K562 (cell line): ENCODE measurements at regions not wholly inside any gene's neighbourhood (a gene's known extent, or its start where the extent isn't known, plus 50 kb on each side); places are given as distances from the start of the nearest gene placed in this dataset.

Source experiments
- ATF6 ChIP-seq: sonication (generic); formaldehyde crosslinking; IDR thresholded peaks from 2 replicates; pipeline ENCODE4 v1.4.0; 2020; ENCODE audit warnings: mild to moderate bottlenecking, missing genetic modification reagents
- HDAC2 ChIP-seq: fragments of 450-650 bp; IDR thresholded peaks from 2 replicates; pipeline ENCODE4 v1.6.1; 2016; ENCODE audit warnings: mild to moderate bottlenecking
- MTF1 ChIP-seq: fragments of 250-450 bp; sonication (Bioruptor Pico); IDR thresholded peaks from 2 replicates; pipeline ENCODE4 v1.9.0; 2021; ENCODE audit warnings: moderate library complexity, mild to moderate bottlenecking, inconsistent platforms, borderline replicate concordance
- NFE2L1 ChIP-seq: fragments of 450-650 bp; IDR thresholded peaks from 2 replicates; pipeline ENCODE4 v1.6.1; 2016; ENCODE audit warnings: missing genetic modification characterization, low read depth, mild to moderate bottlenecking, missing compliant biosample characterization, moderate library complexity, borderline replicate concordance
- RBM39 ChIP-seq: fragments of 200-400 bp; formaldehyde crosslinking; optimal IDR thresholded peaks from 2 replicates; pipeline ENCODE3; 2018; ENCODE audit warnings: low read depth, low read length
- RFX5 ChIP-seq: IDR thresholded peaks from 2 replicates; pipeline ENCODE4 v1.6.1; 2011; ENCODE audit warnings: low read depth, mild to moderate bottlenecking, improper control_type of control experiment, low read length
- SETDB1 ChIP-seq: IDR thresholded peaks from one replicate; pipeline ENCODE4 v1.6.1; 2012; ENCODE audit warnings: low read length, control low read depth, inconsistent platforms
- SMC3 ChIP-seq: conservative IDR thresholded peaks from 2 replicates; pipeline ENCODE4 v1.6.1; 2011; ENCODE audit warnings: low read depth, low read length, improper control_type of control experiment; ENCODE audit not compliant: insufficient read depth
- ZBTB43 ChIP-seq: sonication (generic); formaldehyde crosslinking; IDR thresholded peaks from 2 replicates; pipeline ENCODE4 v1.8.0; 2023; ENCODE audit warnings: mild to moderate bottlenecking, missing genetic modification reagents
- ZKSCAN1 ChIP-seq: fragments of 150-350 bp; IDR thresholded peaks from 2 replicates; pipeline ENCODE4 v1.6.1; 2016; ENCODE audit warnings: low read depth, low read length
- ZNF76 ChIP-seq: fragments of 250-450 bp; sonication (Bioruptor Pico); IDR thresholded peaks from 2 replicates; pipeline ENCODE4 v1.4.0; 2020; ENCODE audit warnings: mild to moderate bottlenecking, moderate library complexity, borderline replicate concordance
- ZNF764 ChIP-seq: fragments of 250-450 bp; sonication (Bioruptor Pico); IDR thresholded peaks from 2 replicates; pipeline ENCODE4 v1.4.0; 2020; ENCODE audit warnings: low read depth, mild to moderate bottlenecking, moderate library complexity
- TF ChIP-seq, protein P1 (sequence below), 3 experiments: IDR thresholded peaks in 2 of 3; conservative IDR thresholded peaks in 1 of 3; 2 replicates each; pipeline ENCODE4 v1.5.1; 2011 to 2012; ENCODE audit warnings: low read length in 3 of 3, mild to moderate bottlenecking in 3 of 3, control low read depth in 2 of 3, improper control_type of control experiment in 1 of 3, inconsistent platforms in 1 of 3, low read depth in 1 of 3, mixed read lengths in 1 of 3, moderate library complexity in 1 of 3; ENCODE audit not compliant: insufficient read depth in 2 of 3
- TF ChIP-seq, protein P2 (sequence below): sonication (generic); formaldehyde crosslinking; IDR thresholded peaks from 2 replicates; pipeline ENCODE4 v1.8.1; 2022; ENCODE audit warnings: missing genetic modification reagents

- TF ChIP-seq SETDB1 (no peak), ZNF764 (CRISPR knock-in tag) (no peak), RBM39 (no peak), ZKSCAN1 (no peak), HDAC2 (no peak), ZBTB43 (CRISPR knock-in tag) (no peak), SMC3 (no peak), ZNF76 (CRISPR knock-in tag) (no peak), NFE2L1 (tag) (no peak), RFX5 (no peak), ATF6 (CRISPR knock-in tag) (no peak), MTF1 (CRISPR knock-in tag) (no peak)
- TF ChIP-seq, protein P1, sequence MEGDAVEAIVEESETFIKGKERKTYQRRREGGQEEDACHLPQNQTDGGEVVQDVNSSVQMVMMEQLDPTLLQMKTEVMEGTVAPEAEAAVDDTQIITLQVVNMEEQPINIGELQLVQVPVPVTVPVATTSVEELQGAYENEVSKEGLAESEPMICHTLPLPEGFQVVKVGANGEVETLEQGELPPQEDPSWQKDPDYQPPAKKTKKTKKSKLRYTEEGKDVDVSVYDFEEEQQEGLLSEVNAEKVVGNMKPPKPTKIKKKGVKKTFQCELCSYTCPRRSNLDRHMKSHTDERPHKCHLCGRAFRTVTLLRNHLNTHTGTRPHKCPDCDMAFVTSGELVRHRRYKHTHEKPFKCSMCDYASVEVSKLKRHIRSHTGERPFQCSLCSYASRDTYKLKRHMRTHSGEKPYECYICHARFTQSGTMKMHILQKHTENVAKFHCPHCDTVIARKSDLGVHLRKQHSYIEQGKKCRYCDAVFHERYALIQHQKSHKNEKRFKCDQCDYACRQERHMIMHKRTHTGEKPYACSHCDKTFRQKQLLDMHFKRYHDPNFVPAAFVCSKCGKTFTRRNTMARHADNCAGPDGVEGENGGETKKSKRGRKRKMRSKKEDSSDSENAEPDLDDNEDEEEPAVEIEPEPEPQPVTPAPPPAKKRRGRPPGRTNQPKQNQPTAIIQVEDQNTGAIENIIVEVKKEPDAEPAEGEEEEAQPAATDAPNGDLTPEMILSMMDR (IDR thresholded peaks at IDR 0.05 in 2 of 3, conservative IDR thresholded peaks at IDR 0.05 in 1 of 3; ENCODE audit: insufficient read depth in 2 of 3, low read depth in 1 of 3, low read length in 3 of 3): no peak
- TF ChIP-seq, protein P2, sequence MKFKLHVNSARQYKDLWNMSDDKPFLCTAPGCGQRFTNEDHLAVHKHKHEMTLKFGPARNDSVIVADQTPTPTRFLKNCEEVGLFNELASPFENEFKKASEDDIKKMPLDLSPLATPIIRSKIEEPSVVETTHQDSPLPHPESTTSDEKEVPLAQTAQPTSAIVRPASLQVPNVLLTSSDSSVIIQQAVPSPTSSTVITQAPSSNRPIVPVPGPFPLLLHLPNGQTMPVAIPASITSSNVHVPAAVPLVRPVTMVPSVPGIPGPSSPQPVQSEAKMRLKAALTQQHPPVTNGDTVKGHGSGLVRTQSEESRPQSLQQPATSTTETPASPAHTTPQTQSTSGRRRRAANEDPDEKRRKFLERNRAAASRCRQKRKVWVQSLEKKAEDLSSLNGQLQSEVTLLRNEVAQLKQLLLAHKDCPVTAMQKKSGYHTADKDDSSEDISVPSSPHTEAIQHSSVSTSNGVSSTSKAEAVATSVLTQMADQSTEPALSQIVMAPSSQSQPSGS: no peak
Observed at GRCh38 chr13:31929031-31929770, 102.4 kb upstream of the FRY start.
